Hepatocyte (in vitro differentiated cells): ENCODE measurements at regions not wholly inside any gene's neighbourhood (a gene's known extent, or its start where the extent isn't known, plus 50 kb on each side); places are given as distances from the start of the nearest gene placed in this dataset.

Source experiments
- DNase-seq: peaks from one replicate; pipeline ENCODE4 v3.0.0-alpha.2; 2016; ENCODE audit warnings: low spot score
- H2AFZ ChIP-seq: fragments of 200-600 bp; sonication (generic); 2 replicates; pipeline ENCODE4 v1.6.0; 2016; ENCODE audit warnings: antibody characterized with exemption, mild to moderate bottlenecking
- H3K27ac ChIP-seq: fragments of 200-600 bp; sonication (generic); 2 replicates; pipeline ENCODE4 v1.5.1; 2016; ENCODE audit warnings: mild to moderate bottlenecking
- H3K27me3 ChIP-seq: fragments of 200-600 bp; sonication (generic); 2 replicates; pipeline ENCODE4 v1.6.1; 2016
- H3K36me3 ChIP-seq: fragments of 200-600 bp; sonication (generic); replicated peaks from 2 replicates; pipeline ENCODE4 v1.5.1; 2016; ENCODE audit warnings: low read depth; ENCODE audit not compliant: insufficient read depth
- H3K4me1 ChIP-seq: fragments of 200-600 bp; sonication (generic); 2 replicates; pipeline ENCODE4 v1.5.1; 2016; ENCODE audit warnings: mild to moderate bottlenecking, moderate library complexity; ENCODE audit not compliant: insufficient read depth
- H3K4me2 ChIP-seq: fragments of 200-600 bp; sonication (generic); 2 replicates; pipeline ENCODE4 v1.6.0; 2016
- H3K4me3 ChIP-seq: fragments of 200-600 bp; sonication (generic); 2 replicates; pipeline ENCODE4 v1.5.1; 2016; ENCODE audit warnings: mild to moderate bottlenecking
- H3K79me2 ChIP-seq: fragments of 200-600 bp; sonication (generic); 2 replicates; pipeline ENCODE4 v1.6.0; 2017; ENCODE audit warnings: mild to moderate bottlenecking
- H3K9me2 ChIP-seq: fragments of 200-600 bp; sonication (generic); replicated peaks from 2 replicates; pipeline ENCODE4 v1.6.0; 2017; ENCODE audit warnings: mild to moderate bottlenecking; ENCODE audit not compliant: insufficient read depth
- H3K9me3 ChIP-seq: fragments of 200-600 bp; sonication (generic); 2 replicates; pipeline ENCODE4 v1.5.1; 2016; ENCODE audit warnings: low read depth, mild to moderate bottlenecking
- H4K20me1 ChIP-seq: fragments of 200-600 bp; sonication (generic); 2 replicates; pipeline ENCODE4 v1.6.0; 2016; ENCODE audit warnings: mild to moderate bottlenecking; ENCODE audit not compliant: insufficient read depth, poor library complexity, severe bottlenecking
- EZH2 ChIP-seq: fragments of 200-600 bp; sonication (generic); IDR thresholded peaks from 2 replicates; pipeline ENCODE4 v1.6.1; 2016; ENCODE audit warnings: antibody characterized with exemption, mild to moderate bottlenecking, borderline replicate concordance
- EZH2phosphoT487 ChIP-seq: fragments of 200-600 bp; sonication (generic); IDR thresholded peaks from one replicate; pipeline ENCODE4 v1.6.1; 2018; ENCODE audit warnings: antibody characterized with exemption, mild to moderate bottlenecking, low read depth, moderate library complexity; ENCODE audit not compliant: unreplicated experiment, severe bottlenecking
- WGBS: methylation state at CpG from one replicate; pipeline ENCODE4 v1.1.6; 2016; ENCODE audit warnings: low lambda C conversion rate; ENCODE audit errors: missing lambda C conversion rate; 5-methylcytosine and 5-hydroxymethylcytosine counted together
- TF ChIP-seq, protein P1 (sequence below): fragments of 200-600 bp; sonication (generic); IDR thresholded peaks from 2 replicates; pipeline ENCODE4 v1.5.1; 2016; ENCODE audit warnings: antibody characterized with exemption, mild to moderate bottlenecking; ENCODE audit not compliant: poor library complexity

DNA sequence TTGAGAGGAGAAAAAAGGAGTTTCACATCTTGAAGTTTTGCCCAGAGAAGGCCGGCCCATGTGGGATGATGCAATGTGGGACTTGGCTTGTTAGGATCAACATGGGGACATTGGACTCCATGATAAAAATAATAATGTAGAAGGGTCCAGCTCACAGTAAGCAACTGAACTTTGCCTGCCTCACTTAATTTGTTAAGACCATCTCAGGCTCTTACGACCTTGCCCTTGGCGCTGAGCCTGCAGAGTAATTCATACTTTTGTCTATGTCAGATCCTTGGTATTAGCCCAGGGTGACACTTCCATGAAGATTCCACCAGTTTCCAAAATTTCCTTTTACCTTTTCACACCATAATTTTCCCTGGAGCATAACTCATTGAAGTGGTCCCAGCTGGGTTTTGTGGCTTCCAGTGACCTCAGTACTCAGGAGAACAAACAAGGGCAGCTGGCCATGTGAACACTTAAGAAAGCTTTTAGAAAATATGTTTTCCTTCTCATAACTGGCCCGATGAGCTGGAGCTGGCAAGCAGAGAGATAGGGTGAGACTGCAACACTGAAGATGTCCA lies 315.4 kb upstream of the RASGRP1 start:
- no peak overlapping the region for H3K27ac ChIP-seq
- no peaks in the 10 kb centered on the region for H3K27me3 ChIP-seq
- no peaks in the 10 kb centered on the region for H3K36me3 ChIP-seq
- no peaks in the 10 kb centered on the region for H3K79me2 ChIP-seq
- H2AFZ ChIP-seq = no peak overlapping the region
- H3K4me2 ChIP-seq = no peak overlapping the region
- TF ChIP-seq EZH2phosphoT487 (no peak), EZH2 (no peak)
- TF ChIP-seq, protein P1, sequence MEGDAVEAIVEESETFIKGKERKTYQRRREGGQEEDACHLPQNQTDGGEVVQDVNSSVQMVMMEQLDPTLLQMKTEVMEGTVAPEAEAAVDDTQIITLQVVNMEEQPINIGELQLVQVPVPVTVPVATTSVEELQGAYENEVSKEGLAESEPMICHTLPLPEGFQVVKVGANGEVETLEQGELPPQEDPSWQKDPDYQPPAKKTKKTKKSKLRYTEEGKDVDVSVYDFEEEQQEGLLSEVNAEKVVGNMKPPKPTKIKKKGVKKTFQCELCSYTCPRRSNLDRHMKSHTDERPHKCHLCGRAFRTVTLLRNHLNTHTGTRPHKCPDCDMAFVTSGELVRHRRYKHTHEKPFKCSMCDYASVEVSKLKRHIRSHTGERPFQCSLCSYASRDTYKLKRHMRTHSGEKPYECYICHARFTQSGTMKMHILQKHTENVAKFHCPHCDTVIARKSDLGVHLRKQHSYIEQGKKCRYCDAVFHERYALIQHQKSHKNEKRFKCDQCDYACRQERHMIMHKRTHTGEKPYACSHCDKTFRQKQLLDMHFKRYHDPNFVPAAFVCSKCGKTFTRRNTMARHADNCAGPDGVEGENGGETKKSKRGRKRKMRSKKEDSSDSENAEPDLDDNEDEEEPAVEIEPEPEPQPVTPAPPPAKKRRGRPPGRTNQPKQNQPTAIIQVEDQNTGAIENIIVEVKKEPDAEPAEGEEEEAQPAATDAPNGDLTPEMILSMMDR = no peak
- peaks cover 23% of the 10 kb centered on the region for H3K4me1 ChIP-seq
- WGBS = 95% methylated on average over 4 of the region's 4 CpGs
- H4K20me1 ChIP-seq = no peaks in the 10 kb centered on the region
- H3K4me3 ChIP-seq = no peak overlapping the region
- no peaks in the 10 kb centered on the region for H3K9me2 ChIP-seq
- DNase-seq = no peak
- no peaks in the 10 kb centered on the region for H3K9me3 ChIP-seq

DNA sequence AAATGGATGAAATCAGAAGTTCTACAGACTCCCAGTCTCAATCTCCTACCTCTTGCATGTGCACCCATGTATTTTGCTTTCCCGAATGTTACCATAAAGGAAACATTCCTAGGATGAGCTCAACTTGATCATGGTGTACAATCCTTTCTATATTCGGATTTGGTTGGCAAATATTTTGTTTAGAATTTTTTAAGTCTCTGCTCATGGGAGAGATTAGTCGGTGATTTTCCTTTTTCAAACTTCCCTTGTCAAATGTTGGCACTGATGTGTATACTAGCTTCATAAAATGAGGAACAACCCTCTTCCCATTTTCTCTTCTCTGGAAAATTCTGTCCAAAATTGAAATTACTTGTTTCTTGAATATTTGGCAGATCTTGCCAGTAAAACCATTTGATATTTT lies 317.6 kb upstream of the RASGRP1 start:
- no peak overlapping the region for H3K4me2 ChIP-seq
- H3K79me2 ChIP-seq = no peaks in the 10 kb centered on the region
- no peak overlapping the region for H2AFZ ChIP-seq
- no peak overlapping the region for H3K27ac ChIP-seq
- no peak for DNase-seq
- 95% methylated on average over 3 of the region's 3 CpGs for WGBS
- H3K27me3 ChIP-seq = no peaks in the 10 kb centered on the region
- H3K4me3 ChIP-seq = no peak overlapping the region
- H3K36me3 ChIP-seq = no peaks in the 10 kb centered on the region
- peaks cover 37% of the 10 kb centered on the region for H3K4me1 ChIP-seq
- H4K20me1 ChIP-seq = no peaks in the 10 kb centered on the region
- no peaks in the 10 kb centered on the region for H3K9me2 ChIP-seq
- no peaks in the 10 kb centered on the region for H3K9me3 ChIP-seq
- no peak for TF ChIP-seq EZH2phosphoT487
- no peak for TF ChIP-seq EZH2
- TF ChIP-seq, protein P1 = no peak

DNA sequence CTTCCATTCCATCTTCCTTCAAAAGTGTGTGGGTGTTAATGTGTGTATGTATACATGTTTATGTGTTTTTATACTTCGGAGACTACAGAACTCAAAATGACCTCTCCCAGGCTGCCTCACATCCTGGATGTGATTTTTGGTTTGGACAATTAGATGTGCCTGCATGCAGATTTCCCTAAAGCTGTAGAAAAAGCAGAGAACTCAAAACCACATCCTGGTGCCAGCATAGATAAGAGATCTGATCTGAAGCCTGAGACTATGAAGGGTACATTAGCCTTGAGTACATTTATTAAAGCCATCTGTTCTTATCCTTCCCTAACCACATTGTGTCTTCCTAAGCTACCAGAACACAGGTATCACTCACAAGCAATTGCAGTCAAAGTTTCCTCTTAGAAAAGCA lies 319.4 kb upstream of the RASGRP1 start:
- no peak for TF ChIP-seq EZH2
- TF ChIP-seq EZH2phosphoT487 = no peak
- TF ChIP-seq, protein P1 = no peak
- Histone ChIP-seq H3K4me3 (no peak overlapping the region), H4K20me1 (no peaks in the 10 kb centered on the region), H3K4me1 (peaks cover 28% of the 10 kb centered on the region), H3K79me2 (no peaks in the 10 kb centered on the region), H3K9me3 (no peaks in the 10 kb centered on the region), H3K9me2 (no peaks in the 10 kb centered on the region), H3K27me3 (no peaks in the 10 kb centered on the region), H3K27ac (no peak overlapping the region), H3K36me3 (no peaks in the 10 kb centered on the region), H3K4me2 (no peak overlapping the region), H2AFZ (no peak overlapping the region)
- DNase-seq = no peak
- WGBS = 50% methylated on average over 1 of the region's 1 CpG
